HG03045 (cell line): ENCODE measurements at regions not wholly inside any gene's neighbourhood (a gene's known extent, or its start where the extent isn't known, plus 50 kb on each side); places are given as distances from the start of the nearest gene placed in this dataset.
A peak's percentile ranks its signal among the peaks of the same experiment; 100 is the strongest.
"Not testable (repeated sequence)": the region's sequence is repeated elsewhere in the genome, so short reads cannot be mapped to it uniquely, and the experiment has no call there.

ENCODE experiments used
- ATAC-seq: cut with Tn5 transposase; IDR thresholded peaks from one replicate; pipeline ENCODE4 v1.9.1; 2021; ENCODE audit warnings: mild to moderate bottlenecking, moderate library complexity; ENCODE audit not compliant: unreplicated experiment

GRCh38 chr18:56284319-56284718, 354.1 kb downstream of the TXNL1 start:
- no peak for ATAC-seq

- no peak for ATAC-seq
These were observed 355.1 kb downstream of the TXNL1 start for GRCh38 chr18:56283316-56283715.

- no peak for ATAC-seq
These were observed 355.9 kb downstream of the TXNL1 start for GRCh38 chr18:56282234-56283104.

GRCh38 chr18:56279816-56280215, 358.6 kb downstream of the TXNL1 start:
- ATAC-seq, result not testable (repeated sequence)

GRCh38 chr18:56278421-56279003, 359.9 kb downstream of the TXNL1 start:
- ATAC-seq, result no peak

- no peak for ATAC-seq
These were observed 361.9 kb downstream of the TXNL1 start for GRCh38 chr18:56276466-56276865.

GRCh38 chr18:56273541-56274219, 364.7 kb downstream of the TXNL1 start:
- no peak for ATAC-seq

- no peak for ATAC-seq
These were observed 367.6 kb downstream of the TXNL1 start for GRCh38 chr18:56270671-56271250.

- no peak for ATAC-seq
These were observed 368.4 kb downstream of the TXNL1 start for GRCh38 chr18:56269958-56270357.

GRCh38 chr18:56268952-56269351, 369.4 kb downstream of the TXNL1 start:
- ATAC-seq, result no peak

- ATAC-seq, result no peak
These were observed 371.1 kb downstream of the TXNL1 start for GRCh38 chr18:56267334-56267733.

- ATAC-seq, result no peak
These were observed 380.2 kb downstream of the TXNL1 start for GRCh38 chr18:56258178-56258577.

- ATAC-seq, result no peak
These were observed 381.2 kb downstream of the TXNL1 start for GRCh38 chr18:56257205-56257604.

- no peak for ATAC-seq
These were observed 381.7 kb downstream of the TXNL1 start for GRCh38 chr18:56256659-56257058.

GRCh38 chr18:56255381-56255780, 383.0 kb downstream of the TXNL1 start:
- ATAC-seq, result no peak

GRCh38 chr18:56252456-56252855, 385.9 kb downstream of the TXNL1 start:
- no peak for ATAC-seq

- ATAC-seq, result peak; percentile 95
These were observed 389.7 kb downstream of the TXNL1 start for GRCh38 chr18:56248610-56249235.

- ATAC-seq, result no peak
These were observed 391.5 kb downstream of the TXNL1 start for GRCh38 chr18:56246916-56247315.

- ATAC-seq, result no peak
These were observed 392.4 kb downstream of the TXNL1 start for GRCh38 chr18:56245866-56246580.

- no peak for ATAC-seq
These were observed 398.0 kb downstream of the TXNL1 start for GRCh38 chr18:56240405-56240804.
